ENCODE measurements at regions not wholly inside any gene's neighbourhood (a gene's known extent, or its start where the extent isn't known, plus 50 kb on each side); places are given as distances from the start of the nearest gene placed in this dataset.

DNA sequence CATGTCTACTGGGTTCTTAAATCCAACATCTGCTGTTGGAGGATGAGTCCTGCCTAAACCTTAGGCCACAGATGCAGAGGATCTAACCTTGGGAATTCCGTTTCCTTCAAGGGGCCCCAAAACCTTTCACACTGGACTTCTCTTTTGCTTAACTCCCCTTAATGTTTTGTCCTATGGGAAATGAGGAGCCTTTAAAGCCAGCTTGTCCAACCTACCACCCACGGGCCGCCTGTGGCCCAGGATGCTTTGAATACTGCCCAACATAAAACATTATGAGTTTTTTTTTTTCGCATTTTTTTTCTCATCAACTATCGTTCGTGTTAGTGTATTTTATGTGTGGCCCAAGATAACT lies 157.2 kb upstream of the SLC1A4 start:
- no peak for DNase-seq

DNA sequence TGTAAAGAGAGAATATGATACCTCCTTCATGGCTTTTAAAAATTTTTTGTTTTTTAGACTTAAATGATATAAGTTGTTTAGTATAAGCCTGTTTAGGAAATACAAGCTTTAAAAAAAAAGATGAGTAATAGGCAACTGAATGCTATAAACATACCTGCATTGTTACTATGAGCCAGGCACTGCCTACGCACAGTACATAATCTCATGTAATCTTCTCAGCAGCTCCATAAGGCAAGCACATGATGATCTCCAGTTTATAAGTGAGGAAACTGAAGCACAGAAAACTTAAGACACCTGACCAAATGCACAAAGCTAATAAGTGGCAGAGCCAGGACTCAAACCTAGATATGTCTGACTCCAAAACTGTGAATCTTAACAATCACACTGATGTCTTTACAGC lies 156.3 kb upstream of the SLC1A4 start:
- no peak for DNase-seq

DNA sequence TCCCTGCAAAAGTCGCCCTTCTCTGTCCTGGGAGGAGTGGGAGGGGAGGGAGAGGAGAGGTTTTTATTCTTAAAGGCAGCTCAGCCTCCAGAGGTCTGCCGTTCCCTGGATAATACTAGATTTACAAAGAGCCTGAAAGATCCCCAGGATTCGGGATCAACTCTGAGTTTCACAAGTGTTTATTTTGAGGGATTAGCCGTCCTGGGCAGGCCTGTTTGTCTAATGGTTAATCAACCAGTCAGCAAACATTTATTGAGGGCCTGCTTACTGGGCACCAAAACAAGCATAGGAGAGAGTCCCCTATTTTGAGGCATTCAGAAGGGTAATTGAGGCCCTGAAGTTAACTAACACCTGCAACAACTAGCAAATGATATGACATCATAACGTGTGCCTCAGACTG lies 152.6 kb upstream of the SLC1A4 start:
- DNase-seq = no peak

DNA sequence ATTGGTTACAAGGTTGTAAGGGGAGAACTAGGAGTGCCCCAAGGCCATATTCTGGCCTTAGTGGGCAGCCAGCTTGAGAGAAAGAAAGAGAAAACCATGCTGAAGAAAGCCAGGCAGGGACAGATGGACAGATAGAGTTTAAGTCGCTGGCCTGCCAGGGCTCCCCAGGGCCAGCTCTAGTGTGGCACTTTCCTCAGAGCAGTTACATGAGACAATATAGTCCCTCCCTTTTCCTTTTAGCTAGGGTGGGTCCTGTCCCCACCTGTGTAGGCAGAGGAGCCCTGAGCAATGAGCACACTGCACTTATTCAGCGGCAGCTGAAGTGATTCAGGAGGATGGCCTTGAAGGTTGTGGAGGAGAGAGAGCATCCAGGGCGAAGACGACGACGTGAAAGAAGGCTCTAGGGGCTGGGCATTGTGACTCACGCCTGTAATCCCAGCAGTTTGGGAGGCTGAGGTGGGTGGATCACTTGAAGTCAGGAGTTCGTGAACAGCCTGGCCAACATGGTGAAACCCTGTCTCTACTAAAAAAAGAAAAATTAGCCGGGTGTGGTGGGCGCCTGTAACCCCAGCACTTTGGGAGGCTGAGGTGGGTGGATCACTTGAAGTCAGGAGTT lies 152.0 kb upstream of the SLC1A4 start:
- DNase-seq = no peak

DNA sequence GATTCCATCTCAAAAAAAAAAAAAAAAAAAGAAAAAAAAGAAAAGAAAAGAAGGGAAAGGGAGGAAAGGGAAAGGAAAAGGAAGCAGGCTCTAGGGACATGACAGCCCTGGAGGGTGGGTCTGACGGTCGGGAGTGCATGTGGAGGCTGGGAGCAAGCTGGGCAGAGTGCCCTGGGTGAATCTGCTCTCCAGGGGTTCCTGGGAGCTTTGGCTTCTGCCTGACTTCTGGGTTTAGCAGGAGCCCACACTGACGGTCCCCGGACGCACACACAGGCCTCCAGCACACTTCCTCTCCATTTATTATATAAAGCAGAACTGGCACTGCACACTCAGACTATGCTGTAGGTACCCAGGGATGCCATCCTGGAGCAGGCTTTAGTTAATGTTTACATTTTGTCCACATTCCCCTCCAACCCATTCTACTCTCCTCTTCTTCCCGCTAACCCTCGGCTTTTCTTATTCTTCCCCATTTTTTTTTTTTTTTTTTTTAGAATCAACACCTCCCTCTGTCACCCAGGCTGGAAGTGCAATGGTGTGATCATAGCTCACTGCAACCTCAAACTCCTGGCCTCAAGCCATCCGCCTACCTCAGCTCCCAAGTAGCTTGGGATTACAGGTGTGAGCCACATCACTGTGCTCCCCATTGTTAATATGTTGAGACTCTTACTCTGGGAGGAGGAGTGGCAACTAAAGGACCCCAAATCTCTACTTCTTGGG lies 151.1 kb upstream of the SLC1A4 start:
- DNase-seq = no peak

DNA sequence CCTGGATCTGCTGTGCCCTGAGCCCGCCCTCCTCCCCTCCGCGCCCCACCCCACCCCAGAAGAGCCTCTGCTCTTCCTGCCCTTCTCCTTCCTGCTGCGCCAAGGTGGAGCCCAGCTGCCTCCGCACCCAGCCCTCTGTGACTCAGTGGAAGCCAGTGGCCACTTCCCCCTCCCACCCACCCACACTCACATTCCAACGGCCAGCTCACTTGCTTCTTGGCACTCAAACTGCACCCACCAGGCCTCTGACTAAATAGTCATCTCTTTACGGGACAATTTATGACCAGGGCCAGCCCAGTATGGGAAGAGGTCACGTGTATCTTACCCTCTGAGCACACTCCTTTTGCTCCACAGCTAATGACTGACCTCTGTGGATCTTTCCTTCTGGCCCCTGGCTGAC lies 150.4 kb upstream of the SLC1A4 start:
- no peak for DNase-seq

DNA sequence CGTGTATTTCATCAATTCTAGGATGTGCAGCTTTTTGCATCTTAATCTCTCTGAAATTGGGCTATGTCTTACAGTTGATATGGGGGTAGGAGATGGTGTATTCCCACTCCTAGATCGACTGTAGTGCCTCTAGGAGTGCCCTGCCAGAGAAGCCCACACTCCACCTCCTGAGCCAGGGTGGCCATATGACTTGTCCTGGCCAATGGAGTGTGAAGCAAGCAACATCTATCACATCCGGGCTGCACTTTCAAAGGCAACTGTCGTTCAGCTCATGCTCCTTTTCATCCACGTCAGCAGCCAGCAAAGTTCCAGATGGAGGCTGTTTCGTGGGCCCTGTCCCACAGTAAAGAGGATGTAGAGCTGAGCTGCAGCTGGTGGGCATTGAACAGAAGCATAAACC lies 149.4 kb upstream of the SLC1A4 start:
- DNase-seq = no peak

DNA sequence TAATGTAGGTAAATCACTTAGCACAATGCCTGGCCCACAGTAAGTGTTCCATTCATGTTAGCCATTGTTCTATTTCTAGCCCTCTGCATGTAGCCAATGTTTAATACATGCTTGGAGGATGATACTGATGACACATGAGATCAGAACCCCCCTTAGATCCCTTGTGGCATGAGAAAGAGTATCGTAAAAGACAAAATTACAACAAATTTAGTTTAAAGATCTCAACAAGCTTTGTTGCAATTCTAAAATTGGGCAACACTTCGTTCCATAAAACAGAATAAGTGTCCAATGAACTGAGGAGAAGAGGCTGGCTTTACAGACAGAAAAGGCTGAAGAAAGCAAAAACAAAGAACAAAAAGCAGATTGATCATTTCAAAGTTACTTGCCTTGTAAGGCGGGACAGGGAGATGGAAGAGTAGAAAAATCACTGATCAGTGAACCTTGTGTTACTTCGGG lies 148.7 kb upstream of the SLC1A4 start:
- DNase-seq = no peak

DNA sequence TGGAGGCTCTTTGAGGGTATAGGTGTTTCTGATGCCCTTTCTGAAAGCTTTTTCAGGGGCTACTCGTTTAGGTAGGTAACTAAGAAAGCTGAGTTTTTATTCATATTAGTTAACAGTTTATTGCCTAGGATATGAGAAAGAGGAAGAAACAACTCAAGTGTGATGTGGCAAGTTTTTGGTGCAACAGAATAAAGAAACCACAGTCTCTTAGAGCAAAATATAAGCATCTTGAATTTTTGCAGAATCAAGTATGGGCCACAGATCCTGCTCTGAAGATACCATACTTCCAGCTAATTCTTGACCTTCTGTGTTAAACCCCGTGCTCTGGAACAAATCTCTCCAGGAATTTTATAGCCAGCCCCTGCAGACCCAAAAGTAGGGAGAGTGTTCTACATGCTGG lies 147.7 kb upstream of the SLC1A4 start:
- no peak for DNase-seq

DNA sequence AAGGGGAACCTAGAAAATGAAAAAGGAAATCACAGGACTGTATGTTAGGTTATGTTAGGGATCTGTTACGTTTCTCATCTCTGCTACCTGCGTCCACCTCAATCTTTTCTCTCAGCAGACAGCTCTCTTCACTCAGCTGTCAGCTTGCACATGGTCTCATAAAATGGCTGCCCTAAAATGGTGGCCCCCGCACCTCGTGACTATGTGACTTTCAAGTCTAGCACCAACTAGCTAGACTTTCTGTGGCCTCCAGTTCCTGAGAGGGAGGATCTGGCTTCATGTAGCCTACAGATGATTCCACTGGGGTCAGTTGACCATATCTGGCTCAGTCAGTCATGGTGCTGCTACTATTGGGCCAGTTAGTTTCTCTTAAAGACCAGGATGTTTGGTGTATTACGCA lies 147.2 kb upstream of the SLC1A4 start:
- DNase-seq = no peak

DNA sequence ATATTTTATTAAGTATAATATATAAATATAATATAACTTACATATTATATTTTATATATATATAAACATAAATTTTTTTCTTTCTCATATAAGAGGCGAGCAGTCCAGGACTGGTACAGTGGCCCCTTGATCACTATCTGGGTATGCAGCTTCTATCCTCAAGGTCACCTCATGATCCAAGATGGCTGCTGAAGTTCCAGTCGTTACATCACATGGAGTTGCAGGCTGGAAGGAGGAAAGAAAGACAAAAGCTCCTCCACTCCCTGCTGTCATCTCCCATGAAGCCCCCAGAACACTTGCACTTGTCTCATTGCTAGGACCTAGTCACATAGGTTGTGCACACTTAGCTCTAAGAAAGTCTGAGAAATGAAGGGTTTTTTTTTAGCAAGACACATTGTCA lies 145.1 kb upstream of the SLC1A4 start:
- DNase-seq = no peak

DNA sequence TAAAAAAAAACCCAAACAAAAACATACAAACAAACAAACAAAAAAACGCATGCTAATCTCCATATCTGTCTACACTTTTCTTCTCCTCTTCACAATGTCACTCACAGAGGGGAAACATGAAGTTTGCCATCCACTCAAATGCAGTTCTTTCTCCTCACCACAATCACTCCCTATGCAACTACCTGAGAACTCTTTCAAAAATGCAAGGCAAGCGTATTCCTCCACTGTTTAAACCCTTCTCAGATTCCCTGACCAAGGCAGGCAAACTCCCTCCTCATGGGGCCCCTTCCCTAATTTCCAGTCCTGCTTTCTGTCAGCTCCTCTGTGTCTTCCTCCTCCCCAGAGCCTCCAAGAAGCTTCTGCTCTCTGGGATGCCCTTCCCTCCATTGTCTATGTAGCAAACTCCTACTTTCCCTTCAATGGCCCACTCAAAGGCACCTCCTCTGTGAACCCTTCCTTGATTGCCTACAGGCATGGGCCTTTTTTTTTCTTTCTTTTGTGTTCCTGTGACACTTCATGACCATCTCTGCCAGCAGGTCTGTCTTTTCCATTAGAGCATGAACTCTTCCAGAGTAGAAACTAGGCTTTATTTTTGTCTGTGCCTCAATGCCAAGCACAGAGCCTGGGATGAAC lies 143.8 kb upstream of the SLC1A4 start:
- no peak for DNase-seq

DNA sequence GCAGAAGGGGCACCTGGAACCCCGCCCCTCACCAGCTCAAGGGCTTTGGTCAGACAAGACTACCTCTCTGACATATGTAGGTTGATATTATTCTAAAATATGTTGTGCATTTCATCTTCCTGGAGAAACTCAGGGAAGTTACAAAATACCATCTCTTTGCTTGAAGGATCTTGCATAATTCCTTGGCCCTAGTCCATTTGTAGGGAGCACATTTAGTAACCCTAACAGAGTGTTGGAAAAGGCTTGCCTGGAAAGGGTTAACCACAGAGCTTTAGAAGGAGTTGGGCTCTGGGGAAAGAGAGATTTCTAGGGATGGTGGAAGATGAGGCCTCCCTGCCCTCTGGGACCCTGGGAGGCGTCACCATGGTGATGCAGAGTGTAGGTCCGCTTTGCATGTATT lies 143.0 kb upstream of the SLC1A4 start:
- no peak for DNase-seq

DNA sequence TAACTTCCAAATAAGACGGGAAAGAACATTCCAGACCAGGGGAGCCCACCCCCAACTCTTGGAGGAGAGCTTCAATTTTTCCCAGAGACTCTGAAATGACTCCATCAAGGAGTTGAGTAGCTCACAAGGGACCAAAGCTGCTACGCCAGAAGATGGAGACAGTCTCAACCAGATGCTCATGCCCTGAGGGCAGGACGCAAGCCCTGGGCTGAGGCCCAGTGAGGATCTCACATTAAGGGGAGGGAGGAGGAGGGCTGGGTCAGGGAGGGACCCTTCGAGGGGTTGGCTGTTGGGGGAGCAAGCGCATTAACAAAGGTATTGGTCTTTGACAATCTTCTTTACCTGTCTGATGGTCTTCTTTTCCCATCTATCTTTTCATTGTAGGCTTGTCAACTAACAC lies 141.3 kb upstream of the SLC1A4 start:
- no peak for DNase-seq

DNA sequence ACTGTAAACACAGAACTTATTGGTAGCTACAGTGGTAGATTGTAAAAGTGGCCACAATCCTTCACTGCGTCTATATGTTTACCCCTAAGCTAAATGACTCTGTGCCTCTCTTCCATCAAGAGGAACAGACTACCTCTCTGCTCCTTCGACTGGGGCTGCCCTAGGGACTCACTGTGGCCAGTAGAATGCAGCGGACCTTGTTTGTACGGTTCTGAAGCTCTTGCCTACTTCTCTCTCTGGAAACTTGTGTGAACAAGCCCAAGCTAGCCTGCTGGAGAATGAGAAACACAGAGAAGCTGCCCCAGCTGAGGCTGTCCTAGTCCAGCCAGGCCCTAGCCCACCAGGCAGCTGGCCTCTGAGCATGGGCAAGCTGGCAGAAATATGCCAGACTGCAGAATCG lies 140.8 kb upstream of the SLC1A4 start:
- no peak for DNase-seq

DNA sequence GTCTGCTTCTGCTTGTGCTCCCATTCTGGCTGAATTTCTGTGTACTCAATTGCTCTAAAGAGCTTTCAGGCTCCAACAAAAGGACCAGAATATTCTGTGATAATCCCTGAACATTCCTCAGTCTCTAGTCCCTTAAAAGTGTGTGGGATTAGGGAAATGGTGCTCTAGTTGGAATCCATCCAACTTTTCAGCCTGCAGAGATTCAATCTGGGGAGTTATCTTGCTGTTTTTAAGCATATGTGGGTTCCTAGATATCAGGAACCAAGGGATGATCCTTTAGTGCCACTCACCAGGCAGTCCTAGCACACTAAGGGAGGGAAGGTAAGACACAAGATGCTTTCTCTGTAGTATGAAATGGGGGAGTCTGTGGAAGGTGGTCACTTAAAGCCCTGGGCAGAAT lies 140.3 kb upstream of the SLC1A4 start:
- no peak for DNase-seq

DNA sequence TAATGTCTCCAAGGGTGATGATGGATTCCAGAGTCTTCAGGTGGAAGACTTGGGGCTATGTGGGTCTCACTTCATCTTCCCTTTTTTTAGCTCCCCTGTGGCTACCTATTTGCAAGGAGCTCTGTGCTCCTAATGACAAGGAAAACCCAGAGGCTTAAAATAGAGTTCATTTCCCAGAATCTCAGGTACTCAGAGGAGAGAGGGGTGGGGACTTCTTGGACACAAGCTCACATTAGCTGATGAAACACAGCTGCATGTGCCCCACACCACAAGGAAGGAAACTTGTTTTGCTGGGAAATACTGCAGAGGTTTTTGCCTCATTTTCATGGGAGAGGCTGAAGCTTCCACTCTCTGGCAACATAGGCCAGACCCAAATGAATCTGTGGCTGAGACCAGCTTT lies 138.6 kb upstream of the SLC1A4 start:
- DNase-seq = no peak

DNA sequence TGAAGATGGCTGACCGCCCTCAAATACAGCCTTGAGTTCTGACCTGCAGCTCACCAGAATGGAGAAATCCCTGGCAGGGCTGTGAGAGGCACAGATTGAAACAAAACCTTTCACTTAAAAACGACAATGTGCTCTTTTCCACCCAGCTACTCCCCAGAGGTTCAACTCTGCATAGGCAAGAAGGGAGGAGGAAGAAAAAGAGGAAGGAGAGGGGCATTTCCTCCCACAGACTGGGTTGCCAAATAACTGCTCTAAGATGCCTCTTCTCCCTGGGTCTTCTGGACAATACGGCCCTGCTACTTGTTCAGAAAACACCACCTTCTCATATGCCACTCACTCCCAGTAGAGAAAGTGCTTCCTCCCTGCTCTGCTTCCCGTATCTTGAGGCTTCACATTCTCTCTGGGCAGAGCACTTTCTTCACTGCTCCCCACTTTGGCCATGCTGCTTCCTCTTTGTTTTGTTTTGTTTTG lies 136.4 kb upstream of the SLC1A4 start:
- DNase-seq = no peak

DNA sequence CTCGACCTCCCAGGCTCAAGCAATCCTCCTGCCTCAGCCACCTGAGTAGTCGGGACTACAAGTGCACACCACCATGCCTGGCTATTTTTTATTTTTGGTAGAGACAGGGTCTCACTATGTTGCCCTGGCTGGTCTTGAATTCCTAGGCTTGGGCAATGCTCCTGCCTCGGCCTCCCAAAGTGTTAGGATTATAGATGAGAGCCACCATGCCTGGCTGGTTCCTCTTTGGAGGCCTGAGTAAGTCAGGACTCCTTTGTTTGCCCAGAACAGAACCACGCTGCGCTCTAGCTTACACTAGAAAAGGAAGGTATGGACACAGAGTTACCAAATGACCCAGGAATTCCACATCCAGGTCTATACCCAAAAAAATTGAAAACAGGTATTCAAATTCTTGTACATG lies 135.9 kb upstream of the SLC1A4 start:
- DNase-seq = no peak

DNA sequence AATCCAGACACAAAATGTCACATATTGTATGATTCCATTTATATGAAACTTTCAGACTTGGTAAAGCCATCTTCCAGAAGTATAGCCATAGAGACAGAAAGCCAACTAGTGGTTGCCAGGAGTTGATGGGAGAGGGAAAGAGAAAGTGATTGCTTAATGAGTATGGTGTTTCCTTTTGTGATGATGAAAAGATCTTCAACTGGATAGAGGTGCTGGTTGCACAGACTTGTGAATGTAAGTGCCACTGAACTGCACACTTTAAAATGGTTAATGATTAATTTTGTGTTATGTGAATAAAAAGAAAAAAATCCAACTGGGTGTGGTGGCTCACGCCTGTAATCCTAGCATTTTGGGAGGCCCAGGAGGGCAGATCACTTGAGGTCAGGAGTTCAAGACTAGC lies 135.3 kb upstream of the SLC1A4 start:
- no peak for DNase-seq

DNA sequence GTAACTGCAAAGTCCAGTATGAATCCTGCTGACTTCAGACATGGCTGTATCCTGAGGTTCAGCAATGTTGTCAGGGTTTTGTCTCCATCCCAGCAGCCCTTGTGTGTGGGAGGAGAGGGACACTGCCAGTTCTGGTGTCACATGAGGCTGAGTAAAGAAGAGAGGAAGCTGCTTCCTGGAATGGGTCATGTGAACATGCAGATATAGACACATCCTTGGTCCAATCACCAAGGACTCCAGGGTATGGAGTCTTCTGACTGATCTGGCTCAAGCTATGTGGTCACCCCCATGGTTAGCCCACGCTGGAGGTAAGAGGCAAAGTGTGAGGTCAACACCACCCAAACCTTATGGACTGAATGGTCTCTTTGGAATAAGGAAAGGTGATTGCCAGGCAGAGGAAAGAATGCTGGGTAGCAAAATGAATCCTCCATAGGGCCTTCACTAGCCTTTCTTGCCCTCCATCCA lies 134.4 kb upstream of the SLC1A4 start:
- no peak for DNase-seq

DNA sequence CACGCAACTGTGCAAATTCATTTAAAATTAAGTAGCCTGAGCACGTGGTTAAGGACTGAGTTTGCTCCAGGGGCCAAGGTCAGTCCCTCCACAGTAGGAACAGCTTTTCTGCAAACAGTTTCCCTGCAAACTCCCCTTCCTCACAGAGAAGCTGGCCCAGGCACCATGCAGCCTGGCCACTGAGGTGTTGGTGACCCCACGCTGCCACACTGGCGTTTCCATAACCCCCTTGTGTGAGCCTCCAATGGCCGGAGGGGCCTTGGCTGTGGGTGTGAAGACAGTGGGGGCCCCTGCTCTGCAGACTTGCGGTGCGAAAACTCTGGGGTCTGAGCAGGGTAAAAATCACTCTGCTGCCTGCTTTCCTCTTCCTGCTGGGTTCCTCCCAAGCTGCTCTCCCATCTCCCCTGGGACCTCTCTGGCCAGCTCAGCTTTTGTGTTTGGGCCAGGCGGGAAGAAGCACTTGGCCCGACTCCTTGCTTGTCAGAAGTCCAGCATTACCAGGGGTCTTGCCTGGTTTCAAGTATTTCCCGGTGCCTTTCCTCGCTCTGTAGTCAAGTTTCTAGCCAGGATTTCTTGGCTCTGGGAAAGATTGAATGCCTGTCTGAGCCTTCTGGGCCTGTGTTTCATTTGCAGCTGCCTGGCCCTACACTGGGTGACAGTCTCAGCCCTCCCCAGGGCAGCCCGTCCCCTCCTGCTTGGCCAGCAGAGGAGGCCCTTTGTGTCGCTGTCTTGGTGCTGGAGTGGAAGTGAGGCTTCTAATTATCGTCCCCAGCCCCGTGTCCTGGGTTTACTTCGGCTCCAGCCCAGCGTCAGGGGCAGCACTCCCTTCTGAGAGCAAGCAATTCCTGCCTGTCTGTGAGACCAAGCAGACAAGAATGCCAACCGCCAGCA lies 131.4 kb upstream of the SLC1A4 start:
- no peak for DNase-seq

DNA sequence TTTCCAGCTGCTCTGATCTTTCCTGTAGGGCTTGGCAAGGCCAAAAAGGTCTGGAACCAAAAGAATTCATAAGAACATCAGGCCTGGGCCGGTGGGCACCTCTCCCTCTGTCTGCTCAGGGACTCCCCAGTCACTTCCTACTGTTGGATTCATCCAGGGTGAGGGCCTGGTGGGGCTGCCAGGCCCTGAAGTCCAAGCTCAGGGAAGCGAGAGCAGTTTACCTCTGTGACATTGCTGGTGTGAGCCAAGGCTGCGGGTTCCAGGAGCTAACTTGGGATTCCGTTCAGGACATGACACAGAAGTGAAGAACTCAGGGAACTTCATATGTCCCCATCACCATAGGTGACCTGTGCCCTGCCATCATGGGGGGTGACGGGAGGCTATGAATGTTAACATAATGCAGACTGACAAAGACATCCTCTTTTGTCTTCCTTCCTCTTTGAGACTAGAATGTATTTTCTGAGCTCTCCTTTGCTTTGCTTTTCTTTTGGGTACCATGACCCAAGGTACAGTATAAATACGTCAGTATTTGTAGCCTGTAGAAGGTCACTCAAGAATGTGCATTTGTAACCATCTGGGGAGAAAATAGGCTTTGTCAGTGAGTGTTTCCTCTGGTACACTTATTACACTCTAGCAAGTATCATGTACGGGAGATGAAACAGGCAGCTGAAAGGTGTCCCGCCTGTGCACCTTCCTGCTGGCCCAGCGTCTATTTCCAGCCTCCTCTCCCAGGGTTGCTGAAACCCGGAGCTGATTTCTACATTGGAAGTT lies 130.5 kb upstream of the SLC1A4 start:
- DNase-seq = no peak

All from COR-L47 (cell line).